IPS DF 19.7 (cell line): ENCODE measurements at regions not wholly inside any gene's neighbourhood (a gene's known extent, or its start where the extent isn't known, plus 50 kb on each side); places are given as distances from the start of the nearest gene placed in this dataset.

ENCODE experiments used
- DNase-seq: peaks from one replicate; pipeline ENCODE4 v3.0.0-alpha.2; 2013; ENCODE audit warnings: low read depth, low spot score

GRCh38 chr20:11389186-11389585, 528.5 kb upstream of the BTBD3 start:
- DNase-seq, result no peak

GRCh38 chr20:11391591-11391990, 526.1 kb upstream of the BTBD3 start:
- DNase-seq, result no peak

GRCh38 chr20:11394145-11394833, 523.4 kb upstream of the BTBD3 start:
- no peak for DNase-seq

GRCh38 chr20:11395581-11395980, 522.1 kb upstream of the BTBD3 start:
- no peak for DNase-seq

GRCh38 chr20:11401988-11402387, 515.7 kb upstream of the BTBD3 start:
- DNase-seq, result no peak

- no peak for DNase-seq
Measured at GRCh38 chr20:11403711-11404110, 514.0 kb upstream of the BTBD3 start.

- no peak for DNase-seq
Measured at GRCh38 chr20:11406877-11407276, 510.8 kb upstream of the BTBD3 start.

GRCh38 chr20:11409561-11409960, 508.1 kb upstream of the BTBD3 start:
- no peak for DNase-seq

GRCh38 chr20:11411765-11412164, 505.9 kb upstream of the BTBD3 start:
- DNase-seq, result peak; percentile 15

GRCh38 chr20:11426948-11427347, 490.7 kb upstream of the BTBD3 start:
- DNase-seq, result no peak

- DNase-seq, result no peak
Measured at GRCh38 chr20:11429168-11429567, 488.5 kb upstream of the BTBD3 start.

GRCh38 chr20:11429889-11430519, 487.7 kb upstream of the BTBD3 start:
- DNase-seq, result no peak

- no peak for DNase-seq
Measured at GRCh38 chr20:11430652-11431051, 487.0 kb upstream of the BTBD3 start.

- DNase-seq, result no peak
Measured at GRCh38 chr20:11431621-11432020, 486.1 kb upstream of the BTBD3 start.

GRCh38 chr20:11432407-11432806, 485.3 kb upstream of the BTBD3 start:
- no peak for DNase-seq

GRCh38 chr20:11436113-11436905, 481.4 kb upstream of the BTBD3 start:
- no peak for DNase-seq

- no peak for DNase-seq
Measured at GRCh38 chr20:11437090-11437489, 480.6 kb upstream of the BTBD3 start.

- DNase-seq, result no peak
Measured at GRCh38 chr20:11437611-11438380, 479.9 kb upstream of the BTBD3 start.

- DNase-seq, result no peak
Measured at GRCh38 chr20:11438412-11438811, 479.3 kb upstream of the BTBD3 start.

- no peak for DNase-seq
Measured at GRCh38 chr20:11443382-11444119, 474.1 kb upstream of the BTBD3 start.

- no peak for DNase-seq
Measured at GRCh38 chr20:11445161-11445560, 472.5 kb upstream of the BTBD3 start.
